ENCODE measurements at regions not wholly inside any gene's neighbourhood (a gene's known extent, or its start where the extent isn't known, plus 50 kb on each side); places are given as distances from the start of the nearest gene placed in this dataset.

- Histone ChIP-seq H3K4me1 (ENCODE audit: control insufficient read depth in 4 of 4, insufficient read depth in 4 of 4, low read length in 3 of 4) (no peaks in the 10 kb centered on the region), H3K9ac (ENCODE audit: low read depth in 1 of 2, low read length in 2 of 2) (no peak overlapping the region), H3K27me3 (ENCODE audit: control insufficient read depth in 4 of 4, insufficient read depth in 4 of 4, low read length in 3 of 4) (no peaks in the 10 kb centered on the region), H3K4me3 (ENCODE audit: low read depth in 1 of 3, low read length in 3 of 3) (no peak overlapping the region), H3K9me3 (ENCODE audit: control insufficient read depth in 4 of 4, low read length in 3 of 4) (no peaks in the 10 kb centered on the region), H3K27ac (ENCODE audit: low read depth in 1 of 2, low read length in 2 of 2) (no peak overlapping the region), H3K36me3 (ENCODE audit: control insufficient read depth in 4 of 4, insufficient read depth in 3 of 4, low read depth in 1 of 4, low read length in 3 of 4) (no peaks in the 10 kb centered on the region)
- WGBS, result 38% methylated on average over 2 of the region's 2 CpGs
- TF ChIP-seq MAX (IDR thresholded peaks at IDR 0.05), result no peak
- TF ChIP-seq SP1 (IDR thresholded peaks at IDR 0.05), result no peak
- no peak for TF ChIP-seq RXRA (IDR thresholded peaks at IDR 0.05)
- no peak for TF ChIP-seq REST (IDR thresholded peaks at IDR 0.05)
- no peak for TF ChIP-seq CTCF (IDR thresholded peaks at IDR 0.05; ENCODE audit: low read depth, low read length, missing input control)
- TF ChIP-seq NR2F2 (IDR thresholded peaks at IDR 0.05), result no peak
- TF ChIP-seq ZBTB33 (IDR thresholded peaks at IDR 0.05), result no peak
- TF ChIP-seq ATF3 (IDR thresholded peaks at IDR 0.05), result no peak
- TF ChIP-seq EGR1 (IDR thresholded peaks at IDR 0.05; ENCODE audit: low read depth in 2 of 2), result no peak
- no peak for TF ChIP-seq JUND (IDR thresholded peaks at IDR 0.05)
- TF ChIP-seq YY1 (IDR thresholded peaks at IDR 0.05), result no peak
- TF ChIP-seq FOXA2 (IDR thresholded peaks at IDR 0.05), result no peak
- no peak for TF ChIP-seq HNF4G (IDR thresholded peaks at IDR 0.05)
- no peak for TF ChIP-seq TAF1 (conservative IDR thresholded peaks at IDR 0.05)
- TF ChIP-seq RAD21 (IDR thresholded peaks at IDR 0.05), result no peak
- TF ChIP-seq HNF4A (conservative IDR thresholded peaks at IDR 0.05), result no peak
- no peak for TF ChIP-seq FOXA1 (IDR thresholded peaks at IDR 0.05)
- no peak for DNase-seq (ENCODE audit: low spot score)
Observed at GRCh38 chr1:105585791-105586190, 1470.7 kb upstream of the PRMT6 start.

GRCh38 chr1:105591681-105592080 is 1464.8 kb upstream of the PRMT6 start:
- no peaks in the 10 kb centered on the region for H3K4me1 ChIP-seq (ENCODE audit: control insufficient read depth in 4 of 4, insufficient read depth in 4 of 4, low read length in 3 of 4)
- TF ChIP-seq MAX (IDR thresholded peaks at IDR 0.05), result no peak
- no peaks in the 10 kb centered on the region for H3K36me3 ChIP-seq (ENCODE audit: control insufficient read depth in 4 of 4, insufficient read depth in 3 of 4, low read depth in 1 of 4, low read length in 3 of 4)

More at GRCh38 chr1:105591681-105592080, 1464.8 kb upstream of the PRMT6 start:
- H3K4me3 ChIP-seq (ENCODE audit: low read depth in 1 of 3, low read length in 3 of 3), result no peak overlapping the region
- no peak overlapping the region for H3K9ac ChIP-seq (ENCODE audit: low read depth in 1 of 2, low read length in 2 of 2)
- H3K9me3 ChIP-seq (ENCODE audit: control insufficient read depth in 4 of 4, low read length in 3 of 4), result no peaks in the 10 kb centered on the region
- DNase-seq (ENCODE audit: low spot score), result no peak
- no peaks in the 10 kb centered on the region for H3K27me3 ChIP-seq (ENCODE audit: control insufficient read depth in 4 of 4, insufficient read depth in 4 of 4, low read length in 3 of 4)
- 29% methylated on average over 1 of the region's 1 CpG for WGBS
- no peak overlapping the region for H3K27ac ChIP-seq (ENCODE audit: low read depth in 1 of 2, low read length in 2 of 2)

Measured in liver (tissue), 8 donors.